ENCODE measurements at regions not wholly inside any gene's neighbourhood (a gene's known extent, or its start where the extent isn't known, plus 50 kb on each side); places are given as distances from the start of the nearest gene placed in this dataset.

DNA sequence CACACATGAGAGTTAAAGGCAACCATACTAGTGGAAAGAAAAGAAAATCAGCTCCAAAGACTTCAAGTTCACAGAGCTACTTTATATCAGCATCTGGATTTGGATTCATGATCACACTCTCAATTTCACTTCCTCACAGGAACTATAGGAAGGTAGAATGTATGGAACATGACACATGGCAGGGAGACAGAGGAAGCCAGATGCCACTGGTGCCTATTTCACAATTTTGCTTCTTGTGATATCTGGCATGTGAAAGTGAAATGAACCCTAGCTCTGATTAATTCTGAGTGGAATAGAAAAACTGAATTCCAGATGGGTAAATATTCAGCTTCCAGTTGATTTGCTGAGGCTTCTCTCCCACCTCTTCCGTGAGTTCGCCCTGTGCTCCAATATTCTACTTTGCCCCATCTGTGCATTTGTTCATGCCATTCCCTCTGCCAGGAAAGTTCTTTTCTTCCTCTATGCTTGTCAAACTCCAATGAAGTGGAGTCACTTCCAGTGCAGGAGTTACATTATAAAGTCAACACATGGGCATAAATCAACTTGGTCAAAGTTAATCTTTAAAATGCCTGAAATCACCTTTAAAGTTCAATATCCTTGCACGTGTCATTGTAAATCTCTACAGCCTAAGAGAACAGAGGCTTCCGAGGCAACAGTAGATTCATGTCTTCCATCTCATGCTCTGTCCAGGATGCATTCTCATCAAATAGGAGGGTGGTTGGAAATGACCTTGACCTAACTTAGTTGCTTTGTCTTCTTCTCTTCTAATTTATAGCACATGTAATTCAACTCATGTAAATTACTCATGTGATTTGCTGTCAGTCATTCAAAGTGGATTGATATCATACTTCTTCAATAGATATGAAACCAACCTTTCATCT, 275.3 kb downstream of the HIVEP2 start:
- ATAC-seq (ENCODE audit: low read depth) (no peak), DNase-seq (ENCODE audit: low spot score in 2 of 2) (no peak)
- Mint-ChIP-seq H3K4me1 (peaks cover 10% of the 10 kb centered on the region), H3K36me3 (peaks cover 2% of the 10 kb centered on the region), H3K27me3 (peaks cover 2% of the 10 kb centered on the region), H3K9me3 (peaks cover 2% of the 10 kb centered on the region), H3K27ac (no peak overlapping the region), H3K4me3 (no peak overlapping the region)

DNA sequence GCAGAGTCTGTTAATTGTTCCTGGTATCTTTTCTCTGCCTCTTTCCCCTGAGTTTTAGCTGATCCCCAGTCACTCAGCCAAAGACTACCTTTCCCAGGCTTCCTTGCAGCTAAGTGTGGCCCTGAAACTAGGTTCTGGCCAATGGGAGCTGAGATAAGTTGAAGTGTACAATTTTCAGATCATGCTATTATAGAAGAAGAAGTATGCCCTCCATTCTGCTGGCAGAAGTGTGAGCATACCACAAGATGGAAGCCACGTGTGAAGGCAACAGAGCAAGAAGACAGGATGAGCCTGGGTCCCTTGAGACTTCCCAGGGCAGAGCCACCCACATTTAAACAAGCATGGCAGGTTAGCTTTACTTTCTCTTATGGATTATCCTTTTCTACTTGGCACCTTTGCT, 273.2 kb downstream of the HIVEP2 start:
- peak; percentile 97 for ATAC-seq (ENCODE audit: low read depth)
- Mint-ChIP-seq H3K4me1 (peaks cover 10% of the 10 kb centered on the region), H3K27me3 (peaks cover 2% of the 10 kb centered on the region), H3K36me3 (peaks cover 2% of the 10 kb centered on the region), H3K4me3 (peak overlapping the region; percentile 48), H3K27ac (peak overlapping the region; percentile 1), H3K9me3 (peaks cover 2% of the 10 kb centered on the region)
- peak in 1 of 2 donors; percentile 16 for DNase-seq (ENCODE audit: low spot score in 2 of 2)

- H3K27me3 Mint-ChIP-seq, result peaks cover 6% of the 10 kb centered on the region
- peaks cover 8% of the 10 kb centered on the region for H3K4me1 Mint-ChIP-seq
- H3K36me3 Mint-ChIP-seq, result no peaks in the 10 kb centered on the region
- no peak overlapping the region for H3K27ac Mint-ChIP-seq
- ATAC-seq (ENCODE audit: low read depth) (no peak), DNase-seq (ENCODE audit: low spot score in 2 of 2) (no peak)
- H3K9me3 Mint-ChIP-seq, result no peaks in the 10 kb centered on the region
- no peak overlapping the region for H3K4me3 Mint-ChIP-seq
These were observed 269.5 kb downstream of the HIVEP2 start for GRCh38 chr6:142675517-142675916.

DNA sequence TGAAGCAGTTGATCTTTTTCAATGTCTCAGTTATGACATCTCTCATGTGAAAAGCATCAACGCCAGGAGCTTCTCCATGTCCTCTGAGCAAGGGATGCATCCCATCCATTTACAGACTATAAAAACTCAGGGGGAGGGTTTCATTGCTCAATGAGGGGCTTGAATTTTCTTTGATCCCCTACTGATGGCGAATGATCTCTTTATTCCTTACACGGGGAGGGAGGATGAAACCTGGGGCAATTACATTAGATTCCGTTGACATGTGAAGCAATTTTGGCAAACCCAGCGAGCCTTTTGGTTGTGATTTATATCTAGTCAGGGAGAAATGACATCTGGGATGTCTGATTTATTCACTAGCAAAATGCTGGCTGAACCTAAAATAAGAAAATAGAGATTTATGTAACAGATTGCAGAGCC, 268.9 kb downstream of the HIVEP2 start:
- no peak overlapping the region for H3K4me3 Mint-ChIP-seq
- H3K27me3 Mint-ChIP-seq, result peaks cover 6% of the 10 kb centered on the region
- no peak overlapping the region for H3K27ac Mint-ChIP-seq
- peaks cover 8% of the 10 kb centered on the region for H3K4me1 Mint-ChIP-seq
- ATAC-seq (ENCODE audit: low read depth) (no peak), DNase-seq (ENCODE audit: low spot score in 2 of 2) (no peak)
- H3K36me3 Mint-ChIP-seq, result no peaks in the 10 kb centered on the region
- no peaks in the 10 kb centered on the region for H3K9me3 Mint-ChIP-seq

- Mint-ChIP-seq H3K27ac (no peak overlapping the region), H3K4me1 (peaks cover 3% of the 10 kb centered on the region), H3K36me3 (no peaks in the 10 kb centered on the region), H3K27me3 (peaks cover 6% of the 10 kb centered on the region), H3K4me3 (no peak overlapping the region), H3K9me3 (no peaks in the 10 kb centered on the region)
- no peak for ATAC-seq (ENCODE audit: low read depth)
- no peak for DNase-seq (ENCODE audit: low spot score in 2 of 2)
These were observed 268.3 kb downstream of the HIVEP2 start for GRCh38 chr6:142676647-142677192.

DNA sequence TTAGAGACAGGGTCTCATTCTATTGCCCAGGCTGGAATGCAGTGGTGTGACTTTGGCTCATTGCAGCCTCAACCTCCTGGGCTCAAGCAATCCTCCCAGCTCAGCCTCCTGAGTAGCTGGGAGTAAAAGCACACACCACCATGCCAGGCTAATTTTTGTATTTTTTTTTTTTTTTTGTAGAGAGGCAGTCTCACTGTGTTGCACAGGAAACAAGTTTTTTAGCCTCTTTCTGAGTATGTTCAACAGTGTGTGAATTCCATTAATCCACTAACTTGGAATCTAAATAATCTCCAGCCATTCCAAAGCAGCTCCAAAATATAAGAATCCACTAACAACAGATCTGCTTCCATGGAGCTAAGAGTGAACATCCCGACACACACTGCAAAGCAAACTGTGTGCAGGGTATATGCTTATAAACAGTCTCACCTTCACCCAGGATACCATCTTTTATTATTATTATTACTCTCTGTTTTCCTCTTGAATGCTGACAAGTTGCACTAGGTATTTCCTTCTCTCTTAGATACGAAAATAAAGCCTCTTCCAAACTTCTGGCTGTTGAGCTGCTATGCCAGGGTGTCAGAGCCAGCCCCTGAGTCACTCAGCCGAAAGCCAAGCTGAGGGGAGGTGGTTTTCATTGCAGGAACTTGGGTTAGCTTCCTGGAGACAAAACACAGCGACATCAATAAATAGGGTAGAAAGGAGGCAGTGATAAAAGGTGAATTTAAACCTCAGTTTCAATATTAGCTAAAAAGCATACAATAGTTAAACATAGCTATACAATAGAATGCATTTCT, 264.9 kb downstream of the HIVEP2 start:
- H3K9me3 Mint-ChIP-seq, result no peaks in the 10 kb centered on the region

GRCh38 chr6:142681099-142681498, 263.9 kb downstream of the HIVEP2 start:
- H3K4me3 Mint-ChIP-seq, result no peak overlapping the region
- H3K4me1 Mint-ChIP-seq, result no peaks in the 10 kb centered on the region
- H3K27me3 Mint-ChIP-seq, result peaks cover 4% of the 10 kb centered on the region
- ATAC-seq (ENCODE audit: low read depth) (no peak), DNase-seq (ENCODE audit: low spot score in 2 of 2) (no peak)
- H3K27ac Mint-ChIP-seq, result no peak overlapping the region
- H3K9me3 Mint-ChIP-seq, result no peaks in the 10 kb centered on the region
- no peaks in the 10 kb centered on the region for H3K36me3 Mint-ChIP-seq

More for the DNA sequence above, 264.9 kb downstream of the HIVEP2 start:
- H3K27ac Mint-ChIP-seq, result no peak overlapping the region
- DNase-seq (ENCODE audit: low spot score in 2 of 2), result no peak
- no peaks in the 10 kb centered on the region for H3K4me1 Mint-ChIP-seq
- no peak overlapping the region for H3K4me3 Mint-ChIP-seq
- H3K27me3 Mint-ChIP-seq, result peaks cover 6% of the 10 kb centered on the region
- no peak for ATAC-seq (ENCODE audit: low read depth)
- no peaks in the 10 kb centered on the region for H3K36me3 Mint-ChIP-seq

- H3K36me3 Mint-ChIP-seq, result no peaks in the 10 kb centered on the region
- no peaks in the 10 kb centered on the region for H3K9me3 Mint-ChIP-seq
- DNase-seq (ENCODE audit: low spot score in 2 of 2) (no peak), ATAC-seq (ENCODE audit: low read depth) (no peak)
- H3K27ac Mint-ChIP-seq, result no peak overlapping the region
- H3K27me3 Mint-ChIP-seq, result peaks cover 2% of the 10 kb centered on the region
- H3K4me1 Mint-ChIP-seq, result no peaks in the 10 kb centered on the region
- no peak overlapping the region for H3K4me3 Mint-ChIP-seq
These were observed 262.0 kb downstream of the HIVEP2 start for GRCh38 chr6:142682985-142683384.

DNA sequence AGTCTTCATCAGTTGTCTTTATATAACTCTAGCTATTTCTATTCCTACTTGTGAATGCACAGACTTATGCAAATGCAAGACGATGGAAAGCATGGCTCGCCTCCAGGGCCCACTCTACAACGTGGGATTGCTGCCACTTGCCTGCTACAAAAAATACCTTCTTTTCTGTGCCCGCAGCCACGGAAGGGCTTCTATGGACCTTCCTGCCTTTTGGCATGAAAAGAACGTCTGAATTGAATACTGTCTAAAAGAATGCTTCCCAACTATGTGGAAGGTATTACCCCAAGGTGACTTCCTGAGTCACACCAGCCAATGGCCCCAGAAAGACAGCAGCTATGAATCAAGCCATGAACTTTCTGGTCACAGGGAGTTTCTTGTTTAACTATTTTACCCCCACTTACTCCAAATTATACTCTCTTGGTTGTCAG, 261.2 kb downstream of the HIVEP2 start:
- DNase-seq (ENCODE audit: low spot score in 2 of 2) (no peak), ATAC-seq (ENCODE audit: low read depth) (no peak)
- Mint-ChIP-seq H3K4me3 (no peak overlapping the region), H3K27ac (no peak overlapping the region), H3K27me3 (peaks cover under 1% of the 10 kb centered on the region), H3K36me3 (no peaks in the 10 kb centered on the region), H3K9me3 (no peaks in the 10 kb centered on the region), H3K4me1 (no peaks in the 10 kb centered on the region)

DNA sequence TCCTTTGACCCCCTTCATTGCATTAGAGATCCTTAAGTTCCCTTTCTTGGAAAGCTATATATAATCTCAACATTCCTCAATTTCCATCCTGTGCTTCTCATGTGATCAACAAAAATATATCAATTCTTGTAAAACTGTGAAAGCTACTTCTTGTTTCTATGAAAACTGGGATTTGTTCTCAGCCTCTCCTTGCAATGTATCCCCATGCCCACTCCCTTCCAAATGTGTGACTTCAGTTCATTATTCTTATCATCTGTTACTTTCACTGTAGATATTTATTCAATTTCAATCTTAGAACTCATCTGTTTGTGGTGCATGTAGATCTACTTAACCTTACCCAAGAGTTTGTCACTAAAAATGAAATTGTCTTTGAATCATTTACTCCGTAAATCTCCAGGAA, 260.6 kb downstream of the HIVEP2 start:
- Mint-ChIP-seq H3K4me3 (no peak overlapping the region), H3K27me3 (no peaks in the 10 kb centered on the region), H3K9me3 (no peaks in the 10 kb centered on the region), H3K36me3 (no peaks in the 10 kb centered on the region), H3K4me1 (no peaks in the 10 kb centered on the region), H3K27ac (no peak overlapping the region)
- ATAC-seq (ENCODE audit: low read depth) (no peak), DNase-seq (ENCODE audit: low spot score in 2 of 2) (no peak)

GRCh38 chr6:142685852-142686506, 259.0 kb downstream of the HIVEP2 start:
- no peak overlapping the region for H3K4me3 Mint-ChIP-seq
- no peaks in the 10 kb centered on the region for H3K27me3 Mint-ChIP-seq
- H3K9me3 Mint-ChIP-seq, result no peaks in the 10 kb centered on the region
- H3K4me1 Mint-ChIP-seq, result no peaks in the 10 kb centered on the region
- H3K27ac Mint-ChIP-seq, result no peak overlapping the region
- ATAC-seq (ENCODE audit: low read depth), result no peak
- no peak for DNase-seq (ENCODE audit: low spot score in 2 of 2)
- H3K36me3 Mint-ChIP-seq, result no peaks in the 10 kb centered on the region

DNA sequence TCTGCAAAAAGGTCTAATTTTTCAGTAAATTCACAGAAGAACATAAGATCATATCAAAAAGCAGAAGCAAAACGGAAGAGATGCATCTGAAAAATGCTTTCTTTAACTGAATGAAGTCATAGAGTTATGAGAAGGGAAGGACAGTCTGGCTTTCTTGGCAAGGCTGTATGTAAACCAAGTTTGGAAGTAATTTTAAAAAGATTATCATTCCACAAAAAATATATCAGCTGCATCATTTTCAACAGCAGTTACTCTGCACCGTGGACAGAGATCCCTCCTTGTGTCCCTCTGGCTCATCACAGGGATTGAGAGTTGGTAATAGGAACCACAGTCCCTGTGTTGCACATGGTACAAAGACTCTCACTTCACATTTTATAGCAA, 258.5 kb downstream of the HIVEP2 start:
- ATAC-seq (ENCODE audit: low read depth) (no peak), DNase-seq (ENCODE audit: low spot score in 2 of 2) (no peak)
- no peaks in the 10 kb centered on the region for H3K9me3 Mint-ChIP-seq
- no peaks in the 10 kb centered on the region for H3K27me3 Mint-ChIP-seq
- no peaks in the 10 kb centered on the region for H3K36me3 Mint-ChIP-seq
- no peaks in the 10 kb centered on the region for H3K4me1 Mint-ChIP-seq
- H3K4me3 Mint-ChIP-seq, result no peak overlapping the region
- no peak overlapping the region for H3K27ac Mint-ChIP-seq

GRCh38 chr6:142692942-142693341, 252.0 kb downstream of the HIVEP2 start:
- Mint-ChIP-seq H3K36me3 (no peaks in the 10 kb centered on the region), H3K9me3 (no peaks in the 10 kb centered on the region), H3K4me3 (peak overlapping the region; percentile 25), H3K4me1 (peaks cover 8% of the 10 kb centered on the region), H3K27ac (no peak overlapping the region), H3K27me3 (no peaks in the 10 kb centered on the region)
- DNase-seq (ENCODE audit: low spot score in 2 of 2) (peak; percentile 74 to 75), ATAC-seq (ENCODE audit: low read depth) (peak; percentile 76)

DNA sequence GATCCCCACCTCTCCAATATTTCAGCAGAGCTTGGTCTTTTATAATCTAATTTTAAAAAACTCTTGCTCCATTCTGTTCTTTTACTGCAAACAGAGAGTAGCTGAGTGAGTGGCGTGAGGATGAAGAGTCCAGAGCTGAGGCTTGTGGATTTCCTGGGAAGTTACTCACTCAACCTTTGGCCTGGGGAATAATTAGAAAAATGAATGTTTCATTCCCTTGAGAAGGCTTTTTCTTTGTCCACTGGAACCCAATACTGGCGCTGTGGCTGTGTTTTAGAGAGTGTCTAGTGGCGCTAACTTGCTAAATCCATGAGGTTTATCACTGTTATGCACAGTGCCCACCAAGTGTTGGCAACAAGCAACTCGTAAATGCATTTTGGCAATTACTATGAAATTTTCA, 251.5 kb downstream of the HIVEP2 start:
- no peak overlapping the region for H3K4me3 Mint-ChIP-seq
- ATAC-seq (ENCODE audit: low read depth) (no peak), DNase-seq (ENCODE audit: low spot score in 2 of 2) (no peak)
- peaks cover 9% of the 10 kb centered on the region for H3K4me1 Mint-ChIP-seq
- no peak overlapping the region for H3K27ac Mint-ChIP-seq
- H3K9me3 Mint-ChIP-seq, result no peaks in the 10 kb centered on the region
- no peaks in the 10 kb centered on the region for H3K36me3 Mint-ChIP-seq
- H3K27me3 Mint-ChIP-seq, result no peaks in the 10 kb centered on the region
